CD4-positive, CD25-positive, alpha-beta regulatory T cell (primary cell): ENCODE measurements at regions not wholly inside any gene's neighbourhood (a gene's known extent, or its start where the extent isn't known, plus 50 kb on each side); places are given as distances from the start of the nearest gene placed in this dataset.

ENCODE experiments used
- ATAC-seq, 2 donors: fragments of 150-1000 bp; cut with Tn5 transposase; one replicate each; pipeline ENCODE4 v1.10.0; 2021; ENCODE audit warnings: low read depth in 2 of 2, moderate number of reproducible peaks in 2 of 2, moderate library complexity in 1 of 2
- DNase-seq, 3 donors: peaks; one replicate each; pipeline versions ENCODE4 v3.0.0 to v3.0.0-alpha.2; 2012 to 2022; ENCODE audit warnings: mixed read lengths in 1 of 3
- H3K27ac ChIP-seq: one replicate; pipeline ENCODE4 v1.7.0; 2013; ENCODE audit warnings: mild to moderate bottlenecking, low read length; ENCODE audit not compliant: insufficient read depth, poor library complexity, severe bottlenecking
- H3K27me3 ChIP-seq: one replicate; pipeline ENCODE4 v1.7.0; 2013; ENCODE audit warnings: low read length; ENCODE audit not compliant: control insufficient read depth, insufficient read depth
- H3K36me3 ChIP-seq: one replicate; pipeline ENCODE4 v1.7.0; 2013; ENCODE audit warnings: mild to moderate bottlenecking, low read length, moderate library complexity; ENCODE audit not compliant: control insufficient read depth, insufficient read depth
- H3K4me1 ChIP-seq: 2 replicates; pipeline ENCODE4 v1.7.0; 2013; ENCODE audit warnings: mild to moderate bottlenecking, low read length; ENCODE audit not compliant: insufficient read depth, control insufficient read depth, poor library complexity, severe bottlenecking
- H3K4me3 ChIP-seq: one replicate; pipeline ENCODE4 v1.7.0; 2013; ENCODE audit warnings: low read depth, mild to moderate bottlenecking, low read length, moderate library complexity
- H3K9me3 ChIP-seq, 2 experiments: 1 replicate in 1 of 2; 2 replicates in 1 of 2; pipeline ENCODE4 v1.7.0; 2013; ENCODE audit warnings: low read length in 2 of 2, mild to moderate bottlenecking in 1 of 2, moderate library complexity in 1 of 2; ENCODE audit not compliant: control insufficient read depth in 2 of 2
- H3K27ac Mint-ChIP-seq, 3 donors: one replicate each; pipeline ENCODE4 v1.8.0; 2020 to 2022; ENCODE audit warnings: mild to moderate bottlenecking in 3 of 3, mixed read lengths in 3 of 3, moderate library complexity in 2 of 3
- H3K27me3 Mint-ChIP-seq: one replicate; pipeline ENCODE4 v1.8.0; 2022; ENCODE audit warnings: mild to moderate bottlenecking, mixed read lengths
- H3K36me3 Mint-ChIP-seq: one replicate; pipeline ENCODE4 v1.8.0; 2020; ENCODE audit warnings: mixed read lengths
- H3K4me1 Mint-ChIP-seq, 4 donors: one replicate each; pipeline ENCODE4 v1.8.0; 2020 to 2022; ENCODE audit warnings: mixed read lengths in 4 of 4, mild to moderate bottlenecking in 1 of 4
- H3K4me3 Mint-ChIP-seq, 4 donors: one replicate each; pipeline ENCODE4 v1.8.0; 2020 to 2022; ENCODE audit warnings: mild to moderate bottlenecking in 4 of 4, mixed read lengths in 4 of 4, moderate library complexity in 3 of 4
- H3K9me3 Mint-ChIP-seq, 7 donors: one replicate each; pipeline ENCODE4 v1.8.0; 2020 to 2022; ENCODE audit warnings: mixed read lengths in 7 of 7, mild to moderate bottlenecking in 3 of 7, moderate library complexity in 2 of 7

DNA sequence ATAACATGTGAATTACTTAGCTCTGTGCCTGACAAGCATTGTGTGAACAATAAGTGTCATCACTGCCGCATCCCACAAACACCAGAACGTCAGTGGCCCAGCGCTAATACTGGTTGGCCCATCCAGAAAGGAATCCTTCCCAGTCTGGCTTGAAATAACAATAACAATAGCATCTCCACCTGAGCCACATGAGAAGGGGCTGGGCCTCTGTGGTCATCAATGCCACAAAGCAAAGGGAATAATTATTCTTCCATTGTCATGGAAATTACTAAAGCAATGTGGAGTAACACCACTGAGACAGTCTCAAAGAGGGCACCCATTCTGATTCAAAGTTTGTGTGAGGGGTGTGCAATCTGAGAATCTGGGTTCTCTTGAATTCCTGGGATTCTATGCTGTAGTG, 105.7 kb upstream of the INHBA start:
- Mint-ChIP-seq H3K9me3 (peaks cover 0 to 4% (median 0%) of the 10 kb centered on the region in 7 donors), H3K4me3 (no peak overlapping the region), H3K4me1 (no peaks in the 10 kb centered on the region), H3K36me3 (no peaks in the 10 kb centered on the region), H3K27ac (no peak overlapping the region), H3K27me3 (no peaks in the 10 kb centered on the region)
- ATAC-seq, result no peak
- Histone ChIP-seq H3K9me3 (no peaks in the 10 kb centered on the region), H3K27me3 (no peaks in the 10 kb centered on the region), H3K36me3 (no peaks in the 10 kb centered on the region), H3K4me3 (no peak overlapping the region), H3K4me1 (no peaks in the 10 kb centered on the region), H3K27ac (no peak overlapping the region)
- no peak for DNase-seq

DNA sequence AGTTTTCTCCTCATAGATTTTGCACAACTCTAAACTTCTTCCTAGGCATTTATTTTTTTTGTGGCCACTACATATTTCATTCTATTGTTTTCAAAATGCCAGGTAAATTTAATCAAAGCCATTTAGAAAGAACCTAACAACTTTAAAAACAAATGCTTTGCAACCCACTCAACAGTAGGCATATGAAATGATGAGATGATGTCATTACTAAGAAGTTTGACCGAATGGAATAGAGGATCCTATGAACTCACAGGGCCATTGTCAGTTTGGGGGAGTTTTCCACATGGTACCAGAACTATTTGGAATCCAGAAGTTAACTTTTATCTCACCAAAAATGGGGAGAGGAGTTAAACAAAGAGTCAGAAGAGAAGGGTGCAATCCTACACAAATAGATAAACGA, 100.7 kb upstream of the INHBA start:
- H3K4me1 Mint-ChIP-seq, result no peaks in the 10 kb centered on the region
- no peaks in the 10 kb centered on the region for H3K36me3 ChIP-seq
- no peaks in the 10 kb centered on the region for H3K36me3 Mint-ChIP-seq
- H3K4me3 ChIP-seq, result no peak overlapping the region
- DNase-seq (no peak), ATAC-seq (no peak)
- no peak overlapping the region for H3K27ac Mint-ChIP-seq
- H3K27ac ChIP-seq, result no peak overlapping the region
- H3K27me3 ChIP-seq, result no peaks in the 10 kb centered on the region
- H3K9me3 Mint-ChIP-seq, result peaks cover 0 to 6% (median 2%) of the 10 kb centered on the region in 7 donors
- H3K27me3 Mint-ChIP-seq, result no peaks in the 10 kb centered on the region
- no peaks in the 10 kb centered on the region for H3K9me3 ChIP-seq
- H3K4me3 Mint-ChIP-seq, result no peak overlapping the region
- H3K4me1 ChIP-seq, result no peaks in the 10 kb centered on the region

DNA sequence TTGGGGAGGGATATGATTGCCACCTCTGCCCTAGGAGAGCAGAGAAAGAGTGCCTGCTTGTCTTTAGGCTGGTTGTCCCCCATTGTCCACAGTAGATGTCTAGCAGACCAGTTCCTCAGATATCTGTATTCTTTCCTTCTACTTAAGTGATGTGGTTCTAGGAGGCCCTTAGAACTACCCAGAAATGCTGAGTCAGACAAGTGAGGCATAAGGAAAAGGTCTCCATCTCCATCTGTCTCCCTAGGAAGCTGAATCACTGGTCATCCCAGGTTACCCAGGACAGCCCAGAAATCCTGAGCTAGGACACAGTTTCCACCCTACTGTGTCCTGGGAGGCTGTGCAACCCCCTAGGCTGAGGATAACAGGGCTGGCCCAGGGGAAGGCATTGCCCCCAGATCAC, 93.4 kb upstream of the INHBA start:
- no peak for DNase-seq
- no peaks in the 10 kb centered on the region for H3K27me3 Mint-ChIP-seq
- no peaks in the 10 kb centered on the region for H3K36me3 Mint-ChIP-seq
- Histone ChIP-seq H3K27me3 (no peaks in the 10 kb centered on the region), H3K4me3 (no peak overlapping the region), H3K9me3 (no peaks in the 10 kb centered on the region), H3K27ac (no peak overlapping the region), H3K36me3 (no peaks in the 10 kb centered on the region), H3K4me1 (no peaks in the 10 kb centered on the region)
- H3K4me1 Mint-ChIP-seq, result no peaks in the 10 kb centered on the region
- no peak for ATAC-seq
- H3K9me3 Mint-ChIP-seq, result peaks cover 0 to 9% (median 2%) of the 10 kb centered on the region in 7 donors
- H3K4me3 Mint-ChIP-seq, result no peak overlapping the region
- H3K27ac Mint-ChIP-seq, result no peak overlapping the region

DNA sequence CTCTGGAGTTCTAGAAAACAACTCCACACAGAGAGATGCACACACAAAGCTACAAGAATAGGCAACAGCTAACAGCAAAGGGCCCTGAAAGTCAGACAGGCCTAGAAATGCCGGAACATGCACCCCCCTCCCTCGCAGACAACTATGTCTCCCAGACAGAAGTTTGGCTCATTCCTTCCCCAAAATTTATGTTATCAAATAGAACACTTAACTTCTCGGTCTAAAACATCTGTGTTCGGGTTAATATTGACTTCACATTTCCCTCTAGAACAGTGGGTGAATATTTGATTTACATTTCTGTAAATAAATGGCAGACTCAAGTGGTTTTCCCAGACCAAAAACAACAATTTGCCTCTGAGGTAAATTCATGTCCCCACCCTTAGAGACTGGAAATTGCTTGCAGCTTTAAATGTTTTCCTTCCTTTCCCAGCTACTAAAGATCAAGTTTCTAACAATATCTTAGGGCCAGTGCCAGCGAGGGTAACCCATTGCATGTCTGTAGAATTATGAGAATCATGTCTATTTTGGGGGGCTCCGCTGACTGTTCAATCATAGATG, 92.5 kb upstream of the INHBA start:
- Mint-ChIP-seq H3K4me3 (no peak overlapping the region), H3K36me3 (no peaks in the 10 kb centered on the region), H3K27ac (no peak overlapping the region), H3K9me3 (peaks cover 0 to 9% (median 2%) of the 10 kb centered on the region in 7 donors), H3K27me3 (no peaks in the 10 kb centered on the region), H3K4me1 (no peaks in the 10 kb centered on the region)
- Histone ChIP-seq H3K36me3 (no peaks in the 10 kb centered on the region), H3K27ac (no peak overlapping the region), H3K4me1 (no peaks in the 10 kb centered on the region), H3K27me3 (no peaks in the 10 kb centered on the region), H3K9me3 (no peaks in the 10 kb centered on the region), H3K4me3 (no peak overlapping the region)
- no peak for ATAC-seq
- DNase-seq, result no peak

DNA sequence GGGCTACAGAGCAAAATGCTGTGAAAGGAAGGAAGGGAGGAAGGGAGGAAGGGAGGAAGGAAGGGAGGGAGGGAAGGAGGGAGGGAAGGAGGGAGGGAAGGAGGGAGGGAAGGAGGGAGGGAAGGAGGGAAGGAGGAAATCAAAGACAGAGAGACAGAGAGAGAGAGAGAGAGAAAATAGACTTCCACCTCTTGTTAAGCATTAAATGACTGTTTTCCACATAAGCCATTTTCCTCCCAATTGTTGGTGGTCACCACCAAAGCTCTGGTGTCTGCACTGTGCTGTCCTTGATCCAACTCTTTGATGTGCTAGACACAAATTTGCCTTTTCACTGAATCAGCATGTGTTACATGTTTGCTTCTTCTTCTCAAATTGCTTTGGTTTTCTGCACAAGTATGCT, 90.7 kb upstream of the INHBA start:
- Mint-ChIP-seq H3K36me3 (no peaks in the 10 kb centered on the region), H3K4me1 (no peaks in the 10 kb centered on the region), H3K4me3 (no peak overlapping the region), H3K27me3 (no peaks in the 10 kb centered on the region), H3K27ac (no peak overlapping the region), H3K9me3 (peaks cover 0 to 9% (median 2%) of the 10 kb centered on the region in 7 donors)
- DNase-seq (no peak), ATAC-seq (no peak)
- Histone ChIP-seq H3K9me3 (no peaks in the 10 kb centered on the region), H3K27me3 (no peaks in the 10 kb centered on the region), H3K36me3 (no peaks in the 10 kb centered on the region), H3K4me1 (no peaks in the 10 kb centered on the region), H3K4me3 (no peak overlapping the region), H3K27ac (no peak overlapping the region)

DNA sequence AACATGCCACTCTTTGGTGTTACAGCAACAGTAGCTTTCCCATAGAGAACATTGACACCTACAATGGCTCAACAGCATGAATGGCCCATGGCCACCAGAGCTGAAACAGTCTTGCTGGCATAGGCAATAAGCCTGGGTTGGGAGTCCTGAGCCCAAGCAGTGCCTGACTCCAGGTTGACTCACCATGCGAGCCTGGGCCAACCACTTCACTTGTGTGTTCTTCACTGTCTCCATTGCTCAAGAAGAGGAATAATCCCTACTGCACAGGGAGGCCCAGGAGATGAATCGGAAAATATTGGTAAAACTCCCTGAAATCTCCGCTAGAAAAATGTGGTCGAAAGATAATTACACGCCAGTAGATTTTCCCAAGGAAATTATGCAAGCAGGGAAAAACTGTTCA, 89.2 kb upstream of the INHBA start:
- ATAC-seq, result no peak
- Histone ChIP-seq H3K36me3 (no peaks in the 10 kb centered on the region), H3K9me3 (no peaks in the 10 kb centered on the region), H3K4me1 (no peaks in the 10 kb centered on the region), H3K4me3 (no peak overlapping the region), H3K27ac (no peak overlapping the region), H3K27me3 (no peaks in the 10 kb centered on the region)
- no peaks in the 10 kb centered on the region for H3K27me3 Mint-ChIP-seq
- H3K36me3 Mint-ChIP-seq, result no peaks in the 10 kb centered on the region
- H3K4me1 Mint-ChIP-seq, result no peaks in the 10 kb centered on the region
- H3K9me3 Mint-ChIP-seq, result peaks cover 0 to 9% (median 0%) of the 10 kb centered on the region in 7 donors
- no peak for DNase-seq
- no peak overlapping the region for H3K4me3 Mint-ChIP-seq
- H3K27ac Mint-ChIP-seq, result no peak overlapping the region

DNA sequence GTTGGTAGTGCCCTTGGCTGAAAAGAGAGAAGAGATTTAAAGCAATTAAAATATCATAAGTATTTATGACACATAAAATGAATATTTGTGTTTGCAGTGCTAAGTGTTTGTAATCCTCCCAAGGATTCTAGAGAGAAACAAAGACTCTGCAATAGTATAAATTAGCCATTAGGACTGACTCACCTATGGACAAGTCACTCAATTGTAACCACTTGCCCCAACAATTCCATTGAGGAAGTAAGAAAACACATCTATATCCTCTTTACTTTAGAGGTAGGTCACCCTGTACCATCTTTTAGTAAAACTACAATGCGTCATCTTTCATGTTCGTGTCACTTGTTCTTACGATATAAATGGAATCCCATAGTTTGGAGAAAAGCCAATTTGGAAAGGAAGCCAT, 85.7 kb upstream of the INHBA start:
- Histone ChIP-seq H3K36me3 (no peaks in the 10 kb centered on the region), H3K27me3 (no peaks in the 10 kb centered on the region), H3K27ac (no peak overlapping the region), H3K4me1 (no peaks in the 10 kb centered on the region), H3K9me3 (no peaks in the 10 kb centered on the region), H3K4me3 (no peak overlapping the region)
- no peaks in the 10 kb centered on the region for H3K4me1 Mint-ChIP-seq
- no peak overlapping the region for H3K27ac Mint-ChIP-seq
- H3K36me3 Mint-ChIP-seq, result no peaks in the 10 kb centered on the region
- H3K4me3 Mint-ChIP-seq, result no peak overlapping the region
- DNase-seq (no peak), ATAC-seq (no peak)
- peaks cover 0 to 4% (median 0%) of the 10 kb centered on the region in 7 donors for H3K9me3 Mint-ChIP-seq
- no peaks in the 10 kb centered on the region for H3K27me3 Mint-ChIP-seq

DNA sequence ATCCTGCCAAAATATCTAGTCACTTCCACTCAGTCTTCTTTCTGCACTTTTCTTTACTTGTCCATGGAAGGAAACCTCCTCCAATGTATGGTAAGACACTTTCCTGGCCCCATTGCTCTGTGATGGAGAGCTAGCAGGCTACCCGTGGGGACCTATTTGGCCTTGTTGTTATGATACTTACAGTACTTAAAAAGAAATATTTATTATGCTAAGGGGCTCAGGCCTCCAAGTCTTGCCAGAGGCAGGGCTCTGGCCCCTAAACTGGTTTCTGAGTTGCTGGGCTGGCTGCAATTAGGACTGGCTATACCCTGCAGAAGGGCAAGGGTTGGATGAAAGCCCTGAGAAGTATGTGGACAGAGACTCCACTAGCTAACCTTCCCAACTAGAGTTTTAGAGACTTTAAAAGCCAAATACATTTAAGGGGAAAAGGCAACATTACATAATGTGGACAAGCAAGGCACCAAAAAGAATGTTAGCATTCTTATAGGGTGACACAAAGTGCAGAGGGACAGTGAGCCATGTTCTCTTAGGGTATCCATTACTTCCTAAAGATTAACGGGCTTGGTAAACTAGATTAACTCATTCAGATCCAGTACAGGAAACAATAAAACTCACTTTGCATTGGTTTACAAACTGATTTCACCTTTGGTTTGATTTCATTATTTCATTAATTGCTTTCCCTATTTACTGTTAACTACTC, 84.9 kb upstream of the INHBA start:
- ATAC-seq (no peak), DNase-seq (no peak)
- no peaks in the 10 kb centered on the region for H3K36me3 Mint-ChIP-seq
- H3K27me3 ChIP-seq, result no peaks in the 10 kb centered on the region
- H3K27ac Mint-ChIP-seq, result no peak overlapping the region
- no peaks in the 10 kb centered on the region for H3K4me1 Mint-ChIP-seq
- H3K27ac ChIP-seq, result no peak overlapping the region
- H3K4me1 ChIP-seq, result no peaks in the 10 kb centered on the region
- no peak overlapping the region for H3K4me3 Mint-ChIP-seq
- peaks cover 0 to 4% (median 0%) of the 10 kb centered on the region in 7 donors for H3K9me3 Mint-ChIP-seq
- no peak overlapping the region for H3K4me3 ChIP-seq
- H3K9me3 ChIP-seq, result no peaks in the 10 kb centered on the region
- H3K36me3 ChIP-seq, result no peaks in the 10 kb centered on the region
- H3K27me3 Mint-ChIP-seq, result no peaks in the 10 kb centered on the region
